ENCODE measurements at regions not wholly inside any gene's neighbourhood (a gene's known extent, or its start where the extent isn't known, plus 50 kb on each side); places are given as distances from the start of the nearest gene placed in this dataset.

GRCh38 chr7:32170838-32171237, 100.6 kb upstream of the PDE1C start:
- H3K4me3 ChIP-seq (ENCODE audit: insufficient read depth, low read length), result no peak overlapping the region
- H3K36me3 ChIP-seq (ENCODE audit: insufficient read depth, low read length), result no peaks in the 10 kb centered on the region
- no peaks in the 10 kb centered on the region for H4K20me1 ChIP-seq (ENCODE audit: insufficient read depth, low read length)
- no peak overlapping the region for H3K4me2 ChIP-seq (ENCODE audit: insufficient read depth, low read length)
- DNase-seq (ENCODE audit: insufficient read length, low spot score, missing footprints), result no peak
- no peaks in the 10 kb centered on the region for H3K27me3 ChIP-seq (ENCODE audit: insufficient read depth, low read length)
- H3K9me3 ChIP-seq (ENCODE audit: low read depth, low read length), result no peaks in the 10 kb centered on the region
- TF ChIP-seq CTCF (IDR thresholded peaks at IDR 0.05; ENCODE audit: extremely low read depth, low read depth, low read length), result no peak
- no peaks in the 10 kb centered on the region for H3K79me2 ChIP-seq (ENCODE audit: insufficient read depth, low read length)
- H3K27ac ChIP-seq (ENCODE audit: low read depth, low read length), result no peak overlapping the region
- H3K4me1 ChIP-seq (ENCODE audit: insufficient read depth, low read length), result no peaks in the 10 kb centered on the region
- H2AFZ ChIP-seq (ENCODE audit: low read length), result no peak overlapping the region

GRCh38 chr7:32169228-32169627, 99.0 kb upstream of the PDE1C start:
- Histone ChIP-seq H2AFZ (ENCODE audit: low read length) (no peak overlapping the region), H3K79me2 (ENCODE audit: insufficient read depth, low read length) (no peaks in the 10 kb centered on the region), H3K27me3 (ENCODE audit: insufficient read depth, low read length) (no peaks in the 10 kb centered on the region), H4K20me1 (ENCODE audit: insufficient read depth, low read length) (no peaks in the 10 kb centered on the region), H3K9me3 (ENCODE audit: low read depth, low read length) (no peaks in the 10 kb centered on the region), H3K36me3 (ENCODE audit: insufficient read depth, low read length) (no peaks in the 10 kb centered on the region), H3K4me2 (ENCODE audit: insufficient read depth, low read length) (no peak overlapping the region), H3K4me3 (ENCODE audit: insufficient read depth, low read length) (no peak overlapping the region), H3K27ac (ENCODE audit: low read depth, low read length) (no peak overlapping the region), H3K4me1 (ENCODE audit: insufficient read depth, low read length) (peaks cover 4% of the 10 kb centered on the region)
- DNase-seq (ENCODE audit: insufficient read length, low spot score, missing footprints), result no peak
- no peak for TF ChIP-seq CTCF (IDR thresholded peaks at IDR 0.05; ENCODE audit: extremely low read depth, low read depth, low read length)

GRCh38 chr7:32167815-32168214, 97.6 kb upstream of the PDE1C start:
- Histone ChIP-seq H3K4me3 (ENCODE audit: insufficient read depth, low read length) (no peak overlapping the region), H3K36me3 (ENCODE audit: insufficient read depth, low read length) (no peaks in the 10 kb centered on the region), H4K20me1 (ENCODE audit: insufficient read depth, low read length) (no peaks in the 10 kb centered on the region), H3K4me2 (ENCODE audit: insufficient read depth, low read length) (no peak overlapping the region), H3K4me1 (ENCODE audit: insufficient read depth, low read length) (peaks cover 18% of the 10 kb centered on the region), H3K9me3 (ENCODE audit: low read depth, low read length) (no peaks in the 10 kb centered on the region), H3K79me2 (ENCODE audit: insufficient read depth, low read length) (no peaks in the 10 kb centered on the region), H3K27me3 (ENCODE audit: insufficient read depth, low read length) (no peaks in the 10 kb centered on the region), H3K27ac (ENCODE audit: low read depth, low read length) (no peak overlapping the region), H2AFZ (ENCODE audit: low read length) (no peak overlapping the region)
- TF ChIP-seq CTCF (IDR thresholded peaks at IDR 0.05; ENCODE audit: extremely low read depth, low read depth, low read length), result no peak
- no peak for DNase-seq (ENCODE audit: insufficient read length, low spot score, missing footprints)

- Histone ChIP-seq H3K4me3 (ENCODE audit: insufficient read depth, low read length) (no peak overlapping the region), H2AFZ (ENCODE audit: low read length) (no peak overlapping the region), H3K27ac (ENCODE audit: low read depth, low read length) (no peak overlapping the region), H3K4me1 (ENCODE audit: insufficient read depth, low read length) (peaks cover 23% of the 10 kb centered on the region), H3K27me3 (ENCODE audit: insufficient read depth, low read length) (no peaks in the 10 kb centered on the region), H3K4me2 (ENCODE audit: insufficient read depth, low read length) (no peak overlapping the region), H3K79me2 (ENCODE audit: insufficient read depth, low read length) (no peaks in the 10 kb centered on the region), H4K20me1 (ENCODE audit: insufficient read depth, low read length) (no peaks in the 10 kb centered on the region), H3K36me3 (ENCODE audit: insufficient read depth, low read length) (no peaks in the 10 kb centered on the region), H3K9me3 (ENCODE audit: low read depth, low read length) (no peaks in the 10 kb centered on the region)
- TF ChIP-seq CTCF (IDR thresholded peaks at IDR 0.05; ENCODE audit: extremely low read depth, low read depth, low read length), result no peak
- DNase-seq (ENCODE audit: insufficient read length, low spot score, missing footprints), result no peak
Measured at GRCh38 chr7:32167256-32167655, 97.0 kb upstream of the PDE1C start.

Data from osteoblast (primary cell).